Jurkat, Clone E6-1 (cell line): ENCODE measurements at regions not wholly inside any gene's neighbourhood (a gene's known extent, or its start where the extent isn't known, plus 50 kb on each side); places are given as distances from the start of the nearest gene placed in this dataset.

Source experiments
- DNase-seq: peaks from one replicate; pipeline ENCODE4 v3.0.0-alpha.2; 2011; ENCODE audit warnings: low read depth, low spot score
- H3K4me3 ChIP-seq: 2 replicates; pipeline ENCODE4 v1.5.1; 2011; ENCODE audit warnings: mild to moderate bottlenecking, low read length, control low read depth, moderate library complexity

DNA sequence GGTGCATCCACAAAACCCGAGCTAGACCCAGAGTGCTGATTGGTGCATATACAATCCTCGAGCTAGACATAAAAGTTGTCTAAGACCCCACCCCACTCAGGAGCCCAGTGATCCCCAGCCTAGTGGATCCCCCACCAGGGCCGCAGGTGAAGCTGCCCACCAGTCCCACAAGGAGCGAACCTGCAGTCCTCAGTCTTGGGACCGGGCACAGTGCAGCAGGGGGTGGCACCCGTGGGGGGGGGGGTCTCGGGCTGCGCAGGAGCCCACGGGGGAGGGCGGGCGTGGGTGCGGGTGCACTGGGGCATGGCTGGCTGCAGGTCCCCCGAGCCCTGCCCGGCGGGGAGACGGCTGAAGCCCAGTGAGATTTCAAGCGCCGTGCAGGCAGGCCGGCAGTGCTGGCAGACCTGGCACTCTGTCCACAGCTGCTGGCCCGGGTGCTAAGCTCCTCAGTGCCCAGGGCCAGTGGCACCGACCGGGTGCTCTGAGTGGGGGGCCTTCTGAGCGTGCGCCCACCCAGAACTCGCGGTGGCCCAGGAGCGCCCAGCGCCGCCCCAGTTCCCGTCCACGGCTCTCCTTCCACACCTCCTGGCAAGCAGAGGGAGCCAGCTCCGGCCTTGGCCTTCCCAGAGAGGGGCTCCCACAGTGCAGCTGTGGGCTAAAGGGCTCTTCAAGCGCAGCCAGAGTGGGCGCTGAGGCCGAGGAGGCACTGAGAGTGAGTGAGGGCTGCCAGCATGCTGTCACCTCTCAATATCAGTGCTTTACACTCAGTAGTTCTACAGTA is 989.1 kb downstream of the FAM181B start:
- DNase-seq = no peak
- no peak overlapping the region for H3K4me3 ChIP-seq

GRCh38 chr11:81725701-81726100 is 1008.0 kb downstream of the FAM181B start:
- no peak for DNase-seq
- H3K4me3 ChIP-seq = no peak overlapping the region

- H3K4me3 ChIP-seq = no peak overlapping the region
- DNase-seq = no peak
Measured at GRCh38 chr11:81717695-81718094, 1016.0 kb downstream of the FAM181B start.

DNA sequence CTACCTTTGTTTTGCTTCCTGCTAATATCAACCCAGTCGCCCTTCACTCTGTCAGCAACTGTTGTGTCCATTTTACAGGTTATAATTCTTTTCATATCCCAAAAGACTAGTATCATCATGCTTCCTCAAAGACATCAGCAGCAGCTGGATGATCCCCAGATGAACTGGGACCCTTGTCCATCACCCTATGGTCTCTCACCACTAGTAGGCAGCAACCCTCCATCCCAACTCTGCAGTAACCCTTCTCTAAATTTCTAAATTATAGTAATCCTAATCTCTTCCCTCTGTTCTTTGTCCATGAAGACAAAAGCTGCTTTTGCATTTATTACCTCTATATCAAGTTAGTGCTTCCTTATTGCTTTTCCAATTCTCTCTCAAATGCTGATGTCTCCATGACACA is 1025.8 kb downstream of the FAM181B start:
- H3K4me3 ChIP-seq = no peak overlapping the region
- peak; percentile 1 for DNase-seq

DNA sequence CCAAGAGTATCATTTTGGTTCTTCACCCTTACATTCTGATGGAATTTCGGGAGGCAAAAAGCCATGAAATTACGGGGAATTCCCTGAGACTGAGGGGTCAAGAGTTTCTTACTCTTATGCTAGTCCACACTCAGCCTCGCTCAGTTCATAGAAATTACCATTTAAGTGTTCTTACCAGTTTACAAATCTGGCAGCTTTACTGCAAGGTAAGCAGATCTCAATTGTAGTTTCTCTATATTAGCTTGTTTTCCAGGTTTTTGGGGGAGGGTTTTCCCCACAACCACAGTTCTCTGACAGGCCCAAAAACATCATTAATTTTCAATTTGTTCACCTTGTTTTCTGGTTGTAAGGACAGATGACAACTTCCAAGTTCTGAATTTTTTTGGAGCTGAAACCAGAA is 1028.4 kb downstream of the FAM181B start:
- no peak for DNase-seq

GRCh38 chr11:81700076-81700475 is 1033.6 kb downstream of the FAM181B start:
- no peak overlapping the region for H3K4me3 ChIP-seq
- no peak for DNase-seq

More for the DNA sequence above, 1028.4 kb downstream of the FAM181B start:
- no peak overlapping the region for H3K4me3 ChIP-seq

DNA sequence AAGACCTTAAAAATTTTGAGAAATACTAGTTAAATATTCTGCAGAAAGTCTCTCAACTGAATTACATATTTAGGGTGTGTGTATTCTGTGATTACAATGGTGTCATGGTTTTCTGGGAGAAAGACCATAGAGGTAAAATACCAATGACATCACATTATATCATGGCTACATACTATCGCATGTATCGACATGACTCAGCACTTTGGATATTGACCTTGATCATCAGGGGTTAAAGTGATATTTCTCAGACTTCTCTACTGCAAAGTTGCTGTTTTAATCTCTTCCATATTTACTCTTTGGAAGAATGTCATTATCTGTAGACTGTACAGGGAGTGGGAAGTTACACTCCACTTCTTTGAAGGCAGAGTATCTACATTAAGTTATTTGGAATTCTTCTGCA is 1046.6 kb downstream of the FAM181B start:
- DNase-seq = no peak

DNA sequence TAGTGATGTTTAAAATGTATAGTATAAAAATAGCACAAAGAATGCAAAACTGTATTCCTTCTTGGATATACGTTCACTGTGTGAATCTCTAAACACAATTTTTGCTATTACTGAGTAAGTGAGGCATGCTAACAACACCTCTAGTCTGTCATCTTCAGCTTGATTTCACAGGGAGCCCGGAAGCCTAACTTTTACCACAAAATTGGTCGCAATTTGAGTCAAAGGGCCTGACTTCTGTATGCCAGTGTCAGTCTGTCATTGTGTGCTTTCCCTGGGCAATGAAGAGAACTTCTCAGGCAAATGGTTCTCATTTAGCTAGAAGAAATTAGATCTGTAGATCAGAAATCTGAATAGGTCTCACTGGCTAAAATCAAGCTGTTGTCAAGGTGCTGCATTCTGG is 1059.5 kb downstream of the FAM181B start:
- no peak overlapping the region for H3K4me3 ChIP-seq
- DNase-seq = no peak

More for the DNA sequence above, 1046.6 kb downstream of the FAM181B start:
- H3K4me3 ChIP-seq = no peak overlapping the region

- DNase-seq = no peak
- H3K4me3 ChIP-seq = no peak overlapping the region
Measured at GRCh38 chr11:81673001-81673400, 1060.7 kb downstream of the FAM181B start.

GRCh38 chr11:81669935-81670543 is 1063.6 kb downstream of the FAM181B start:
- no peak for DNase-seq
- no peak overlapping the region for H3K4me3 ChIP-seq

DNA sequence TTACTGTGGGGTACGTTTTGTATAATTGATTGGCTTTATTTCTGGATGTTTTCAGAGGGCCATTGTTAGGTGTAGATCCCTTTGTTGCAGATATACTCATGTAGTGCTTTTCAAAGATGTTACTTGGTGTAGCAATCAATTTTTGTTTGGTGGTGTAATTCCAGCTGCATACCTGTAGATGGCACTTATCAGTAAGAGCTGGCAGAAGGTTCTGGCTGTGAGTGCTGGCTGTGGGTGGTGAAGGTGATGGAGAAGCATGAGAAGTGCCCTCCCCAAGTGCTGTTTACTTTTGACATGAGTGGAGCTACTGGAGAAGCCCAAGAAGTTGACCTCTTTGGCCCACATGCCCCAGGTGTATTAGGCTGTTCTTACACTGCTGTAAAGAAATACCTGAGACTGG is 1074.9 kb downstream of the FAM181B start:
- DNase-seq = peak; percentile 41
- no peak overlapping the region for H3K4me3 ChIP-seq

DNA sequence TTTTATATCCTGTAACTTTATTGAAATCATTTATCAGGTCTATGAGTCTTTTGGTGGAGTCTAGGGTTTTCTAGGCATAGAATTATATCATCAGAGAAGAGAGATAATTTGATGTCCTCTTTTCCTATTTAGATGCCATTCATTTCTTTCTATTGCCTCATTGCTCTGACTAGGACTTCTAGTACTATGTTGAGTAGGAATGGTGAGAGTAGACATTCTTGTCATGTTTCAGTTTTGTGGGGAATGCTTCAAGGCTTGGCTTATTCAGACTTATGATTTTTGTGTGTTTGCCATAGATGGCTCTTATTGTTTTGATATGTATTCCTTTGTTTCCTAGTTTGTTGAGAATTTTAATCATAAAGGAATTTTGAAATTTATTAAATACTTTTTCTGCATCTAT is 1078.3 kb downstream of the FAM181B start:
- DNase-seq = no peak

DNA sequence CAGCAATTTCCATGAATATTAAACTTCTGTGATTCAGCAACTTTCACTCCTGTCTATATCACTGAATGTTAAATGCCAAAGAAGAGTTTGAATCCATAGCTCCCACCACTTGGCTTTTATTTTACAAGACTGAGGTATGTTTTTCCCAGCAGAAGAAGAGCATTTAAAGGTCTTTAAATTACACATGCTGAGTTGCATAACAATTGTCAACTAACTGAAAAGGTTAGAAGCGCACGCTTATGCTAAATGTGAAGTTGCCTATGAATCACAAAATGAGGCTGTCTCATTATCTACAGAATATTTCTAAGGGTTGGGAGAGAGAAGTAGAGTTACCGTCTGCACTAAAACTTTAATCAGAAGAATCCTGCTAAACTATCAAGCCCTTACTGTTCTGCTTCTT is 1086.3 kb downstream of the FAM181B start:
- no peak for DNase-seq
- H3K4me3 ChIP-seq = no peak overlapping the region

More for the DNA sequence above, 1078.3 kb downstream of the FAM181B start:
- no peak overlapping the region for H3K4me3 ChIP-seq

- DNase-seq = peak; percentile 59
- no peak overlapping the region for H3K4me3 ChIP-seq
Measured at GRCh38 chr11:81644239-81644840, 1089.3 kb downstream of the FAM181B start.

GRCh38 chr11:81634483-81634882 is 1099.2 kb downstream of the FAM181B start:
- H3K4me3 ChIP-seq = no peak overlapping the region
- DNase-seq = no peak

- DNase-seq = no peak
- H3K4me3 ChIP-seq = no peak overlapping the region
Measured at GRCh38 chr11:81602508-81602907, 1131.2 kb downstream of the FAM181B start.

- DNase-seq = no peak
- no peak overlapping the region for H3K4me3 ChIP-seq
Measured at GRCh38 chr11:81596704-81597103, 1137.0 kb downstream of the FAM181B start.

DNA sequence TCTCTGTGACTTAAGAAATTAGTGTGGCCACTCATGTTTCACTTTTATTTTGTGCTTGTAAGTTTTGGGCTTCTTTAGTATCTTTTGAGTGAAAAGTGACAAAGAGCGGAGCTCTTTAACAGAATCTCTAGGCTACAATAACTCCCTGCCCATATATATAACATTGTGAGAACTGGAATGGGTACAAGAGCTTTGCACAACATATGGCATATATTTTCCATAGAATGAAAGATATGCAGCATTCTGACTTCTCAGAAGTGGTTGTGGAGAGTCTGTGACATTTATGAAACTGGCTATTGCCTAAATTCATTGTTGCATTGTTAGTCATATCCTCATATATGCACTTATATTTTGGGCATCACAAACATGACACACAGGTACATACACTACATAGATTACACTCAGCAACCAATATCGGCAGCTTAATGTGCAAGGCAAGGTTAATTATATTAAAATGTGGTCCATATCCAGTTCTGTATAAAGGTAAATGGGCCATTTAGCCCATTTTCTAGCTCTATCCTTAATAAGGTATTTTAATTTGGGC is 1148.2 kb downstream of the FAM181B start:
- no peak for DNase-seq
- H3K4me3 ChIP-seq = no peak overlapping the region

GRCh38 chr11:81579339-81579738 is 1154.3 kb downstream of the FAM181B start:
- H3K4me3 ChIP-seq = no peak overlapping the region
- no peak for DNase-seq

- DNase-seq = no peak
- no peak overlapping the region for H3K4me3 ChIP-seq
Measured at GRCh38 chr11:81578571-81578970, 1155.1 kb downstream of the FAM181B start.
